ENCODE measurements at regions not wholly inside any gene's neighbourhood (a gene's known extent, or its start where the extent isn't known, plus 50 kb on each side); places are given as distances from the start of the nearest gene placed in this dataset.

DNA sequence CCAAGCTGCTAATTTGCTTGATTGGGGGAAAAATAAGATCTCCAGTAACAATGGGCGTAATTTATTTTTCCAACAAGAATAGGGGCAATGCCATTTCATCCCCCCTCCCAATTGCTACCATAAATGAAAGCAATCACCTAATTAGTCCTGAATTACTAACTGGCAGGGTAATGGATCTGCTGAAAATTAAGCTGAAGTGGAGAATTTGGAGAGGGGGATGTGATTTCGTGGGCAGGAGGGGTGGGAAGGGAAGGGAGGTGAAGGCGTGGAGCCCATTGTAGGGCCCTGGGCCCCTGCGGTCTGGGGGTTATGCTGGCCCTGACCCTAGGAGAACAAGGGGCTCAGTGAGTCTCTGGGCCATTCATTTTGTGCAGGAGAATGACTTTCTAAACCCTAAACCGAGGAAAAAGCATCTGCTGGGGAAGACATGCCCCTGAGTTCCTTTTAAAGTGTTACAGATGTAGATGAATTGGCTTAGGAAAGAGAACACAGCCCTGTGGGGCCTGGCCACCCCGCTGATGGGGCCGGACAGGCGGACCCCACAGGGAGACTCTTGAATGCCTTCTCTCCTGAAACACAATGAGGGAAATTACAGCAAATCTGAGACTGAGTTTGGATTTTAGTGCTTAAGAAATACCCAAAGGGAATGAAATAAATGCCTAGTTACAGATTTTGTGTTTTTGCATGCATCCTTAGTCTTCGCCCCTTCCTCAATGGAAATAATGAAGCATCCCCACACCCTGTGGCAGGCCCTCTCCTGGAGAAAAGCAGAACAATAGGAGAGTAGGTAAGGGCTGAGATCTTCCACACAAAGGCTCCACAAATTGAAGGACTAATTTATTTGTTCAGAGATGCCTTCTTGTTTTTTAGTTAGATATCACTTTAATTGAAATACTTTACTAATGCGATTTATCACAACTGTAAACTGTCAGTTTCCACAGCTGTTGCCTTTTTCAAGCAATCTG is 143.2 kb downstream of the PSAT1 start:
- Mint-ChIP-seq H3K4me3 (no peak overlapping the region), H3K36me3 (no peaks in the 10 kb centered on the region), H3K27me3 (ENCODE audit: low read depth in 3 of 3) (peaks cover 3 to 15% (median 7%) of the 10 kb centered on the region in 3 donors), H3K9me3 (no peaks in the 10 kb centered on the region), H3K27ac (no peak overlapping the region), H3K4me1 (peaks cover 9% of the 10 kb centered on the region)
- Histone ChIP-seq H2AFZ (ENCODE audit: insufficient read depth, low read depth, low read length, poor library complexity, severe bottlenecking) (peak overlapping the region; percentile 54), H4K20me1 (ENCODE audit: insufficient read depth, low read length) (no peaks in the 10 kb centered on the region), H3K36me3 (replicated peaks in 1 of 2; ENCODE audit: control insufficient read depth in 1 of 2, insufficient read depth in 2 of 2, low read length in 2 of 2) (no peaks in the 10 kb centered on the region), H3K4me3 (replicated peaks in 1 of 3; ENCODE audit: low read depth in 2 of 3, low read length in 3 of 3) (no peak overlapping the region), H3K9me3 (replicated peaks in 1 of 2; ENCODE audit: control insufficient read depth in 1 of 2, insufficient read depth in 1 of 2, low read length in 2 of 2) (no peaks in the 10 kb centered on the region), H3K27ac (ENCODE audit: low read depth in 1 of 2, low read length in 2 of 2) (no peak overlapping the region), H3K4me1 (ENCODE audit: control insufficient read depth in 1 of 2, insufficient read depth in 2 of 2, low read length in 2 of 2) (no peaks in the 10 kb centered on the region), H3K27me3 (ENCODE audit: control insufficient read depth in 2 of 2, insufficient read depth in 2 of 2, low read length in 2 of 2) (no peaks in the 10 kb centered on the region), H3K4me2 (replicated peaks; ENCODE audit: extremely low read depth, low read length, poor library complexity, severe bottlenecking) (peak overlapping the region; percentile 8), H3K79me2 (ENCODE audit: insufficient read depth, low read length) (no peaks in the 10 kb centered on the region), H3K9ac (ENCODE audit: insufficient read depth, low read length, poor library complexity, severe bottlenecking) (no peak overlapping the region)
- TF ChIP-seq CTCF (IDR thresholded peaks at IDR 0.05) = no peak
- intact Hi-C loops (cut with micrococcal nuclease) = no loop called here
- no peak for DNase-seq
- 80% methylated on average over 7 of the region's 10 CpGs for WGBS (ENCODE audit: insufficient coverage)

DNA sequence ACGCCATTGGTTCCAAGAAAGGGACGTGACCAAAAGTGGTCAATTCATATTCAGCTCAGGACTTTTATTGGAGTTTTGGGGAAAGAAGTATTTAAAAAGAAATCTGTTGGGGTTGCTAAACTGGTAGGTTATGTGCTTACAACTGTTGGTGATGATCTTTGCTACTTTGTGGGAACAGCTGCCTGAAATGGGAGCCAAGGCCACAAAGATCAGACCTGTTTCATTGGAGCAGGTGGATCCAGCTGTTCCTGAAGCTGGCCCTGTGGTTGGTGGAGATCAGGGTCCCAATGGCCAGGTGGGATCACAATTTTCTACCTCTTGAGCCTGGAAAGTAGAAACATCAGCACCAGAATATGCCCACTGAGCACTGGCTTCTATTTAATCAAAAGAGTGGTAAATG is 144.5 kb downstream of the PSAT1 start:
- Histone ChIP-seq H3K9me3 (replicated peaks in 1 of 2; ENCODE audit: control insufficient read depth in 1 of 2, insufficient read depth in 1 of 2, low read length in 2 of 2) (no peaks in the 10 kb centered on the region), H3K4me2 (replicated peaks; ENCODE audit: extremely low read depth, low read length, poor library complexity, severe bottlenecking) (no peak overlapping the region), H4K20me1 (ENCODE audit: insufficient read depth, low read length) (no peaks in the 10 kb centered on the region), H3K27ac (ENCODE audit: low read depth in 1 of 2, low read length in 2 of 2) (no peak overlapping the region), H2AFZ (ENCODE audit: insufficient read depth, low read depth, low read length, poor library complexity, severe bottlenecking) (no peak overlapping the region), H3K79me2 (ENCODE audit: insufficient read depth, low read length) (no peaks in the 10 kb centered on the region), H3K36me3 (replicated peaks in 1 of 2; ENCODE audit: control insufficient read depth in 1 of 2, insufficient read depth in 2 of 2, low read length in 2 of 2) (no peaks in the 10 kb centered on the region), H3K4me1 (ENCODE audit: control insufficient read depth in 1 of 2, insufficient read depth in 2 of 2, low read length in 2 of 2) (no peaks in the 10 kb centered on the region), H3K27me3 (ENCODE audit: control insufficient read depth in 2 of 2, insufficient read depth in 2 of 2, low read length in 2 of 2) (no peaks in the 10 kb centered on the region), H3K9ac (ENCODE audit: insufficient read depth, low read length, poor library complexity, severe bottlenecking) (no peak overlapping the region), H3K4me3 (replicated peaks in 1 of 3; ENCODE audit: low read depth in 2 of 3, low read length in 3 of 3) (no peak overlapping the region)
- H3K9me3 Mint-ChIP-seq = peaks cover 0 to 1% (median 0%) of the 10 kb centered on the region in 7 donors
- peaks cover 9% of the 10 kb centered on the region for H3K4me1 Mint-ChIP-seq
- no peaks in the 10 kb centered on the region for H3K36me3 Mint-ChIP-seq
- no peak overlapping the region for H3K27ac Mint-ChIP-seq
- DNase-seq = no peak
- no peak overlapping the region for H3K4me3 Mint-ChIP-seq
- no peak for TF ChIP-seq CTCF (IDR thresholded peaks at IDR 0.05)
- WGBS (ENCODE audit: insufficient coverage) = 100% methylated on average over 1 of the region's 2 CpGs
- intact Hi-C loops (cut with micrococcal nuclease) = no loop called here
- H3K27me3 Mint-ChIP-seq (ENCODE audit: low read depth in 3 of 3) = peaks cover 3 to 15% (median 7%) of the 10 kb centered on the region in 3 donors

Data from CD14-positive monocyte (primary cell).